Esophagus muscularis mucosa (tissue), 3 donors: ENCODE measurements at regions not wholly inside any gene's neighbourhood (a gene's known extent, or its start where the extent isn't known, plus 50 kb on each side); places are given as distances from the start of the nearest gene placed in this dataset.

Source experiments
- POLR2AphosphoS5 ChIP-seq, 2 donors: sonication (generic); formaldehyde crosslinking; IDR thresholded peaks; one replicate each; pipeline ENCODE4 v1.6.1; 2017; ENCODE audit warnings: antibody characterized with exemption in 2 of 2
- TF ChIP-seq, protein P1 (sequence below), 3 experiments: fragments of 200-600 bp in 2 of 3; fragments of 450-650 bp in 1 of 3; sonication (generic) in 2 of 3; IDR thresholded peaks; one replicate each; pipeline ENCODE4 v1.5.1; 2017 to 2019; ENCODE audit warnings: antibody characterized with exemption in 3 of 3, mild to moderate bottlenecking in 2 of 3, moderate library complexity in 1 of 3

DNA sequence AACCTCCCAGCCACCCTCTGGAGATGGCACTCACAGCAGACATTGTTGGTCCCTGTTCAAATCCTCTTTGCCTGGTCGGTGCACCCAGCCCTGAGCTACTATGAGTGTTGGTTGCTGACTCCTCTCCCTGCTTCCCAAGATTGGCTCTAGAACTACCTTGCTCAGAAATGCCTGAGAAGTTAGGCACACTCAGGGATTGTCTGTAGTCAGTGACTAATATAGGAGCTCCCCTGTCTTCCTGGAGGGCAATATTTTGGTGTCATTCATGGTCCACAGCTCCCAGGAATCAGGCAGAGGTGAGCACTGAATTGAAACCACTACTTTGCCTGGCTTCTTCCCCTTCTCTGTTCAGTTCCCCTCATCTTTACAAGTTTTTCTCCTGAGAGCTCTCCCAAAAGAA is 325.9 kb downstream of the MIAT start:
- TF ChIP-seq, protein P1, sequence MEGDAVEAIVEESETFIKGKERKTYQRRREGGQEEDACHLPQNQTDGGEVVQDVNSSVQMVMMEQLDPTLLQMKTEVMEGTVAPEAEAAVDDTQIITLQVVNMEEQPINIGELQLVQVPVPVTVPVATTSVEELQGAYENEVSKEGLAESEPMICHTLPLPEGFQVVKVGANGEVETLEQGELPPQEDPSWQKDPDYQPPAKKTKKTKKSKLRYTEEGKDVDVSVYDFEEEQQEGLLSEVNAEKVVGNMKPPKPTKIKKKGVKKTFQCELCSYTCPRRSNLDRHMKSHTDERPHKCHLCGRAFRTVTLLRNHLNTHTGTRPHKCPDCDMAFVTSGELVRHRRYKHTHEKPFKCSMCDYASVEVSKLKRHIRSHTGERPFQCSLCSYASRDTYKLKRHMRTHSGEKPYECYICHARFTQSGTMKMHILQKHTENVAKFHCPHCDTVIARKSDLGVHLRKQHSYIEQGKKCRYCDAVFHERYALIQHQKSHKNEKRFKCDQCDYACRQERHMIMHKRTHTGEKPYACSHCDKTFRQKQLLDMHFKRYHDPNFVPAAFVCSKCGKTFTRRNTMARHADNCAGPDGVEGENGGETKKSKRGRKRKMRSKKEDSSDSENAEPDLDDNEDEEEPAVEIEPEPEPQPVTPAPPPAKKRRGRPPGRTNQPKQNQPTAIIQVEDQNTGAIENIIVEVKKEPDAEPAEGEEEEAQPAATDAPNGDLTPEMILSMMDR (IDR thresholded peaks at IDR 0.05), result no peak
- TF ChIP-seq POLR2AphosphoS5 (IDR thresholded peaks at IDR 0.05), result no peak
